Omental fat pad (tissue), 3 donors: ENCODE measurements at regions not wholly inside any gene's neighbourhood (a gene's known extent, or its start where the extent isn't known, plus 50 kb on each side); places are given as distances from the start of the nearest gene placed in this dataset.

Experiments
- ATAC-seq: fragments of 150-250 bp; one replicate; pipeline ENCODE4 v1.9.1; 2016; ENCODE audit warnings: mild to moderate bottlenecking, moderate library complexity; ENCODE audit not compliant: low FRiP score
- DNase-seq: peaks from one replicate; pipeline ENCODE4 v3.0.0-alpha.2; 2019; ENCODE audit warnings: low spot score
- TF ChIP-seq, protein P1 (sequence below), 3 donors: fragments of 450-650 bp; IDR thresholded peaks; one replicate each; pipeline ENCODE4 v1.5.1; 2016 to 2017; ENCODE audit warnings: antibody characterized with exemption in 3 of 3, mild to moderate bottlenecking in 3 of 3, moderate library complexity in 2 of 3

DNA sequence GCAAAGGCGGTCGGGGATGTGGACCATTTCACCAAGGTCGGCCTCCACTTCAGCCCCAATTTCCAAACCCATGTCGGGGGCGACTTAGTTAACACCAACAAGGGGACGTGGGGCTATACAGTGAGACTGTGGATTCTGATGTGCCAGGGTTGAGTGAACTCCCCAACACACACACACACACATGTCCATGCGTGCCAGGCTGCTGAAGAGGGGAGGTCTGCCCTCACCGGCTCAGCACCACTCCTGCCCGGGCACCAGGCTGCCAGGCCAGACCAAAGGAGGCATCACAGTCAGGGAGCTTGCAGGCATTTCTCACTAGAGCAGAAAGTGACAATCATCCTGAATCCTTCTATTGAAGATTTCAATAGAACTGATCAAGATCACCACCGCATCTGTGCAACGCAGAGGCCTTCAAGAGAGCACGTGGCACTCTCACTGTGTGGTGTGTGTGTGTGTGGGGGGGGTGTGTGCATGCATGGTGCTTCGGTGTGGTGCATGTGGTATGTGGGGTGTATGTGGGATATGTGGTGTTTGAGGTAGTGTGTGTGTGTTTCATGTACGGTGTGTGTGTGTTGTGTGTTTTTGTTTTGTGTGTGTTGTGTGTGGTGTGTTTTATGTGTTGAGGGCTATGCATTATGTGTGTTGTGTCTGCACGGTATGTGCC lies 403.5 kb upstream of the RNF32 start:
- ATAC-seq: no peak
- no peak for DNase-seq
- TF ChIP-seq, protein P1, sequence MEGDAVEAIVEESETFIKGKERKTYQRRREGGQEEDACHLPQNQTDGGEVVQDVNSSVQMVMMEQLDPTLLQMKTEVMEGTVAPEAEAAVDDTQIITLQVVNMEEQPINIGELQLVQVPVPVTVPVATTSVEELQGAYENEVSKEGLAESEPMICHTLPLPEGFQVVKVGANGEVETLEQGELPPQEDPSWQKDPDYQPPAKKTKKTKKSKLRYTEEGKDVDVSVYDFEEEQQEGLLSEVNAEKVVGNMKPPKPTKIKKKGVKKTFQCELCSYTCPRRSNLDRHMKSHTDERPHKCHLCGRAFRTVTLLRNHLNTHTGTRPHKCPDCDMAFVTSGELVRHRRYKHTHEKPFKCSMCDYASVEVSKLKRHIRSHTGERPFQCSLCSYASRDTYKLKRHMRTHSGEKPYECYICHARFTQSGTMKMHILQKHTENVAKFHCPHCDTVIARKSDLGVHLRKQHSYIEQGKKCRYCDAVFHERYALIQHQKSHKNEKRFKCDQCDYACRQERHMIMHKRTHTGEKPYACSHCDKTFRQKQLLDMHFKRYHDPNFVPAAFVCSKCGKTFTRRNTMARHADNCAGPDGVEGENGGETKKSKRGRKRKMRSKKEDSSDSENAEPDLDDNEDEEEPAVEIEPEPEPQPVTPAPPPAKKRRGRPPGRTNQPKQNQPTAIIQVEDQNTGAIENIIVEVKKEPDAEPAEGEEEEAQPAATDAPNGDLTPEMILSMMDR (IDR thresholded peaks at IDR 0.05): no peak

DNA sequence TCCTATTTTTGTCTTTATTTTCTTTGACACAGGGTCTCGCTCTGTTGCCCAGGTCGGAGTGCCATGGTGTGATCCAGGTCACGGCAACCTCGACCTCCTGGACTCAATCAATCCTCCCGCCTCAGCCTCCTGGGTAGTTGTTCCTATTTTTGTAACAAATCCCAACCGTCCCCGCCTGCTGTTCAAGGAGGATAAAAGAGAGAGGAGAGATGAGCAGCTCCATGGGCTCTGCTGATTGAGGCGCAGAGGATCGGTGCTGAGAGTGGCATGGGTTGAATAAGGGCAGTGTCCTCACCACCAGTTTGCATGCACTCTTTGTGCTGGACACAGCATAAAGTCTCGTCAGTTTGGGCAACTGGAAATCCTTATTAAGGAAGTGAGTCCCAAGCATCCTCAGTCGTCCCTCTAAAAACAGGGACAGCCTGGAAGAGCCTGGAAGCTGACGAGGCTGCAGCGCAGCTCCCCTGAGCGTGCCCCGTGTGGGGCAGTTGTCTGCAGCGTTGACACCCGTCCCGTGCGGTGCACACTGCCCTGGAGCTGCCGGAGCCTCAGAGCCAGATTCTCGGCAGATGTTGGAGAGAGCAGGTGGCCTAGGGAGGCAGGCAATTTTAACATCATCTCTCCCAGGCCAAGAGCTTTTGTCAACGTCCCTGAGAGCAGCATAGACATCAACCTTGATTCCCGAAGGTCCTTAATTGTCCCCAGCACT lies 404.2 kb upstream of the RNF32 start:
- DNase-seq (no peak), ATAC-seq (no peak)
- TF ChIP-seq, protein P1 (IDR thresholded peaks at IDR 0.05): no peak

DNA sequence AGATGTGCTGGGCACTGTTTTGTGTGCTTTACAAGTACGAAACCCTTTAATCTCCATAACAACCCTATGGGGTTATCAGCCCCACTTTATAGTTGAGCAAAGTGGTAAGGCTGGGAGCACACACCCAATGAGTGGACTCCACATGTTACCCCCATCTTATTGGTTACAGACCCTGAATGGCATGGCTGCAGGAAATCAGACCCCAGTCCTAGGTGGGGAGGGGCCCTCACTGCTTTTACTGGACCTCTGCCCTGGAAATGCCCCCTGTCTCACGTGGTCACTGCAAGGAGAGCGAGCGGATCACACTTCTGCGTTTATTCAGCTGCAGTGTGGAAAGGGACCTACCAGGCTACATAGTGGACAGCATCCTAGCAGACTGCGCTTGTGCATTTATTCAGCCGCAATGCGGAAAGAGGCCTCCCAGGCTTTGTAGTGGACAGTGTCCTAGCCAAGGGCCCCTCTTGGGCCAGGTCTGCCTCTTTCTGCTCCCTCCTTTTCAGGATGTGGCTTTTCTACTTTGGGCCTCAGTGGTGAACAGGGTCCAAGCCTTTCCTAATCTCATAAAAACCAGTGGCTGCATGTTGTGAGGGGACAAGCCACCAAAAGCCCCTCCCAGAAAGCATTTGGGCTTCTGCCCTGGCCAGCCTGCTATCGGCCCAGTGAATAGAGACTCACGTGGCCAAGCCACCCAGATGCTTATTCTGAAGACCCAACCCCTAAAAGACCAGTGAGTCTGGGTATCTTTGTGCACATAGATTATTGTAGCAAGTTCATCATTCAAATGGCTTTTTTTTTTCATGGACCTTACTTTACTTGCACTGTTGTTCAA lies 405.7 kb upstream of the RNF32 start:
- TF ChIP-seq, protein P1 (IDR thresholded peaks at IDR 0.05): no peak
- no peak for DNase-seq
- no peak for ATAC-seq

DNA sequence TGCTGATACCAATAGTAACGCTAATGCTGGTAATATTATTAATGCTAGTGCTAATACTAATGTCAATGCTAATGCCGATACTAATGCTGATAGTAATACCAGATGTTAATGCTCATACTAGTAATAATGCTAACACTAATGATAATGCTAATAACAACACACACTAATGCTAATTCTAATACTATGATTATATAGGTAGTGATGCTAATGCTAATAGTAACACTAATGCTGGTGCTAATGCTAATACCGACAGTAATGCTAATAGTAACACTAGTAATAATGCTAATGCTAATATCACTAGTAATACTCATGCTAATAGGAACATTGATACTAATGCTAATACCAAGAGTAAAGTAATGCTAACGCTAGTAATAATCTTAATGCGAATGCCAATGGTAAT lies 406.4 kb upstream of the RNF32 start:
- ATAC-seq (no peak), DNase-seq (no peak)
- TF ChIP-seq, protein P1 (IDR thresholded peaks at IDR 0.05): no peak

DNA sequence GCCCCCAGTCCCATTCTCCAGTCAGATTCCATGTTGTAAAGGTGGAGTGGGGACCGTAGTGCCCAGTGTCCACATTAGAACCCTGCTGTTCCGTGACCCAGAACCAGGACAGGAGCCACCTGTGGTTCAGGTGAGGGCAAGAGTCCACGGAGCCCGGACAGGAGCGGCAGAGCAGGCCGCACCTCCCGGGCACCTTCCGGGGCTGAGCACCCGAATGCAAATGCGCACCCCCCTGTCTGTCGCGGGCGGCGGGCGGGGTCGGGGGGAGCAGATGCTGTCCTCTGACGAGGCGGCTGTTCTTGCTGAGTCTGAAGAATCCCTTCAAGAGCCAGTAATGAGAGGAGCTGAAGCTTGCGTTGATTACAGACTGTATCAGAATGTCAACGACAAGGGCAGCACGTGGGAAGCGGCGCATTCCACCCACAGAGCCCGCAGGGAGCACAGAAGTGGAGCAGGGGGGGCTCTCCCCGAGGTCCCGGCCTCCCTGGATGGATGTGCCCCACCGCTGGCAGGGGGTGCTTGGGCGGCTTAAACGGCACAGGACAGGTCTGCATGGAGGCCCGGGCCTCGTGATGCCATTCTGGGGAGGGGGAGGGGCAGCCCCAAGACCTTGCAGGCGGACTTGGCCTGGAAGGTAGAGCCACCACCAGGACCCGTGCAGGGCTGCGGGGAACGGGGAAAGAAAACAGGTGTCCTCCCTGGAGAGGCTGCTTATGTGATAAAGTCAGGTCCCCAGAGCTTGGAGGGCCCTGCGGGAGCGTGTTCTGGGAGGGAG lies 407.5 kb upstream of the RNF32 start:
- ATAC-seq (no peak), DNase-seq (no peak)
- TF ChIP-seq, protein P1 (IDR thresholded peaks at IDR 0.05): no peak

DNA sequence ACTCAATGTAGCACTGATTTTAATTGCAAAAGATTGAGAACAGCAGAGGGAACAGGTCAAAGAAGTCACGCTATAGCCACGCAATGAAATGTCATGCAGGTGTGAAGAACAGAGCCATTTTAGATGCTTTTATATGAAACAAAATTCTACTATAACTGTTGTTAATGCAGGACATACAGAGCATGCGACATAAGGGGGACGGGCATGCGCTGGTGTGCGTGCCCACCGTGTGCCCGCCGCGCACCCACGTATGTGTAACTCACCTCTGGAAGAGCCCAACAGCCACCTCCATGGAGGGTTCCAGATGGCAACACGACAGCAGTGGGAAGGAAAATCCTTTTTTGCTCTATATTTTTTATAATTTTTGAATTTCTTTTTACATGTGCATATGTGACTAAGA lies 410.0 kb upstream of the RNF32 start:
- ATAC-seq: no peak
- TF ChIP-seq, protein P1 (IDR thresholded peaks at IDR 0.05): no peak
- DNase-seq: no peak
